G401.6 (cell line): ENCODE measurements at regions not wholly inside any gene's neighbourhood (a gene's known extent, or its start where the extent isn't known, plus 50 kb on each side); places are given as distances from the start of the nearest gene placed in this dataset.
A peak's percentile ranks its signal among the peaks of the same experiment; 100 is the strongest.
"Not testable (repeated sequence)": the region's sequence is repeated elsewhere in the genome, so short reads cannot be mapped to it uniquely, and the experiment has no call there.

Source experiments
- FAIRE-seq: peaks from 2 replicates; lab custom pipeline; 2012; peaks lifted over from hg19 to GRCh38; lab: Jason Lieb, UNC

GRCh38 chr14:99995700-99996356 is 69.4 kb upstream of the EVL start:
- peak; percentile 82 for FAIRE-seq

DNA sequence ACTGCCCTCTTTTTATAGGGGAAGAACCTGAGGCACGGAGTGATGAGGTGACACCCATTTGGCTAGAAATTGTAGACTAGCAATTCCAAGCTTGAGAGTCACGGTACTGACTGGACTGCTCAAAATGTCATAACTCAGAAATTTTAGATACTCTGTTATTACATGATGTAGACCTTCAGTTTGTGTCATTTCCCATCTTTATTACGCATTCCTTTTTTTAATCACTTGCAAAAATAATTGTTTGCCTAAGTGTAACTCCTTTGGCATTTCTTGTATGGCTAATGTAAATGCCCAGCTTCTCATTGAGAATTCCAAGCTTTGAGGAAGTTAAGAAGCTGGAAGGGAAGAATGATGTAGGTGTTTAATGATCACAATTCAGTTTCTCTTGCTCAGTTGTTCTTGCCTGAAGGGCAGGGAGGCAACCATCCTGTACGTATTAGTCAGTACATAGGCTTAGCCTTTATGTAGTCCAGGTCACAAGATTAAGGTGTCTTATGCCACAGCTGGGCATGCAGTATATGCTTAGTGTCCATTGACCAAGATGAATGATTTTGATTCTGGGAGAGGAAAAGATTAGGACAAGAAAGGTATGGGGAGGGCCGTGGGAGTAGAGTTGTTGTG is 68.2 kb upstream of the EVL start:
- FAIRE-seq, result no peak

- FAIRE-seq, result not testable (repeated sequence)
Observed at GRCh38 chr14:100000398-100000797, 64.8 kb upstream of the EVL start.

GRCh38 chr14:100004392-100004791 is 60.8 kb upstream of the EVL start:
- no peak for FAIRE-seq

DNA sequence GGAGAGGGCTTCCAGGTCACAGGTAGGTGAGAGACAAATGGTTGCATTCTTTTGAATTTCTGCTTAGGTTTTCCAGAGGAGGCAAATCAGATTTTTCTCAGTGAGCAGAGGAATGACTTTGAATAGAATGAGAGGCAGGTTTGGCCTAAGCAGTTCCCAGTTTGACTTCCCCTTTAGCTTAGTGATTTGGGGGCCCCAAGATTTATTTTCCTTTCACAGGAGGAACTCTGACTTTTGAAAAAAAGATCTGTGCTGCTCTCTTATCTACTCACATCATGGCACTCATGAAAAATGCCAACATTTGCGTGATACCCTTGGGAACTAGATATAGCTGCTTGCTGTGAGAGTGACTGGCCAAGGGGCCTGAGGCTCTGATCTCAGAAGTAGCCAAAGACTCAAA is 58.0 kb upstream of the EVL start:
- no peak for FAIRE-seq

GRCh38 chr14:100009802-100010201 is 55.4 kb upstream of the EVL start:
- FAIRE-seq, result not testable (repeated sequence)

DNA sequence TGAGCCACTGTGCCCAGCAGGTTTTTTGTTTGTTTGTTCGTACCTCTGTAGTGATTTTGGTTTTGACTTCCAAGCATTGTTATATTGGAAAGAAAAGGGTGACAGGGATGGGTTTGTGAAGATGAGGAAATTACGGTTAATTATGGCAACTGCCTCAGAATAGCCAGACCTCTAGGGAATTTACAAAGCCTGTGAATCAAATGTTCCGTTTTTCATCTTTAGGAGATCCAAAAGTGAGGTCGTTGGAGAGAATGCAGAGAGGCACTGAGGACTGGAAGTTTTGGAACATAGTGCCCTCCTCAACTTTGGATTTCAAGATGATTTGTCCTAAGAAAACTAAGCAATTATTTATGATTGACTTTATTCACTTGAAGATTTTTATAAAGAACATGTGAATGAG is 54.5 kb upstream of the EVL start:
- no peak for FAIRE-seq

DNA sequence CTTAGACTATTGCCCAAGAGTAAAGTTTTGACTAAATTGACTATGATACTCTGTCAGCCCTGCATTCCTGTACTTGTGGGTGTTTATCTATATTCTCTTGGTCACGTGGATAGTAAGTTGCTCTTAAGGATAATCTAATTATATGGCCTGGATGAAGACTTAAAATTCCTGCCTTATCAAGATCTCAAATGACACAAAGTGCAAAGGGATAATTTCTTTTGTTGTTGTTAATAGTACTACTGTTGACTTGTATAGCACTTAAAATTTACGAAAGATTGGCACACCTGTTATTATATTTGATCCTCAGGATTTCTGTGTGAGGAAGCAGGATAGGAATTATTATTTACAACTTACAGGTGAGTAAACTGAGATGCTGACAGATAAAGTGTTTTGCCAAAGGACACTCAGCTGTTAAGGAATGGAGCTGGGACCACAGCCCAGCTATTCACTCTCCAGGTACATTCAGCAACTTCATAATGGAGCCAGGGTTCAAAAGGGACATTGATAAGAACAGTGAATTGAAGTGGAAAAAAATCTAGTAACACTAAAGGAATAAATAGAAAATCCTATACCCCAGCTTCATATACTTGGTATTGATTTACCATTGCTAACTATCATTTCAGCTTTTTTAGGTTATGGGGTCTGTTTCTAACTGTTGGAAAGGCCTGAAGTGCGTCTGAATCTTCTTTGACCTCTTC is 53.4 kb upstream of the EVL start:
- no peak for FAIRE-seq

GRCh38 chr14:100012478-100013327 is 52.5 kb upstream of the EVL start:
- FAIRE-seq, result no peak

DNA sequence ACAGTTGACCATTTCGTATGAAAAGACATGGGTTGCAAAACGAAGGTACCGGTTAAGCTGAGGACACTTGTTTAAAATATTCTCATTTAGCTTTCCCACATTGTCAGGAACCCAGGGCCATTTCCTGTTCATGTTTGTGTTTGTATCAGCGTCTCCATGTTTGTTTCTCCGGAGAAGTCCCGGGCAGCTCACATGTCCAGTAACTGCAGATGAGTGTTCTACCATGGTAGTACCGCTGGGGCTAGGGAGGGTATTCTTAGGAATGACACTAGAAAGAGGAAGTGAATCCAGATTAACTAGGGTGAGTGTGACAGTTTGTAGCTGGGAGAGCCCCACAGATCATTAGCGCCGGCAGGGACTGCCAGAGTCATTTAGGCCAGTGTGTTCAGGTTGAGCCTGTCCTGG is 50.0 kb upstream of the EVL start:
- no peak for FAIRE-seq
